ENCODE measurements at regions not wholly inside any gene's neighbourhood (a gene's known extent, or its start where the extent isn't known, plus 50 kb on each side); places are given as distances from the start of the nearest gene placed in this dataset.

DNA sequence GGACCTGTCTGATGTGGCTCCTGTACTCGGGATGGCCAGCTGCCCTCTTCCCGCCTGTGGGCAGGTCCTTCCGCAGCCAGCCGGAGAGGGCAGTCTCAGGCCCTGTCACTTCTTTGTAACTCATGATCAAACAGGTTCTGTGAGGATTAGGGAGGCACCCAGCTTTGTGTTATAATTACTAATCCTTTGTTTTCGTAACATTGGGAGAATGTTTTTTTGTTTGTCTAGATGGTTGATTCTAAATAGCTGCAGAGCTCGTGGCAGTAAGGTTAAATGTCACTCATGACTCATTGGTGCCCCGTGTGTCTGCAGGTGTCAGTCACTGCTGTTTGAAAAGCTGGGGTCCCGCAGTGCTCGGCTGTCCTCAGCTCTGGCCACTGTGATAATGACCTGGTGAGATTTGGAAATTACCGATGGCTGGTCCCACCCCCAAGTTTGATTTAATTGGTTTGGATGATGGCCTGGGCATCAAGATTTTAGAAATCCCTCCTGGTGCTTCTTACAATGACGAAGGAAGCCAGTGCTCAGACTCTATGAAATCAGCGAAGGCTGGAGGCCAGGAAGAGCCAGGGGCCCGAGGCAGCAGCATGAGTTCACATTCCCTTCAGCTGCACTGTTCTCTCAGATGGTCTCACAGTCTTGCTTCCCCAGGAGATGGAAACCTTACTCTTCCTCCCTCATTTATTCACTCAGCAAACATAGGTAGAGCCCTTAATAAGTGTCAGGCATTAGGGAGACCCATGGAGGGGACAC, 172.8 kb downstream of the VAPA start:
- Mint-ChIP-seq H3K4me3 (no peak overlapping the region), H3K36me3 (peaks cover 15% of the 10 kb centered on the region), H3K27me3 (ENCODE audit: low read depth) (no peaks in the 10 kb centered on the region), H3K27ac (no peak overlapping the region), H3K9me3 (peaks cover 22% of the 10 kb centered on the region), H3K4me1 (peaks cover 21% of the 10 kb centered on the region)
- TF ChIP-seq, protein P1, sequence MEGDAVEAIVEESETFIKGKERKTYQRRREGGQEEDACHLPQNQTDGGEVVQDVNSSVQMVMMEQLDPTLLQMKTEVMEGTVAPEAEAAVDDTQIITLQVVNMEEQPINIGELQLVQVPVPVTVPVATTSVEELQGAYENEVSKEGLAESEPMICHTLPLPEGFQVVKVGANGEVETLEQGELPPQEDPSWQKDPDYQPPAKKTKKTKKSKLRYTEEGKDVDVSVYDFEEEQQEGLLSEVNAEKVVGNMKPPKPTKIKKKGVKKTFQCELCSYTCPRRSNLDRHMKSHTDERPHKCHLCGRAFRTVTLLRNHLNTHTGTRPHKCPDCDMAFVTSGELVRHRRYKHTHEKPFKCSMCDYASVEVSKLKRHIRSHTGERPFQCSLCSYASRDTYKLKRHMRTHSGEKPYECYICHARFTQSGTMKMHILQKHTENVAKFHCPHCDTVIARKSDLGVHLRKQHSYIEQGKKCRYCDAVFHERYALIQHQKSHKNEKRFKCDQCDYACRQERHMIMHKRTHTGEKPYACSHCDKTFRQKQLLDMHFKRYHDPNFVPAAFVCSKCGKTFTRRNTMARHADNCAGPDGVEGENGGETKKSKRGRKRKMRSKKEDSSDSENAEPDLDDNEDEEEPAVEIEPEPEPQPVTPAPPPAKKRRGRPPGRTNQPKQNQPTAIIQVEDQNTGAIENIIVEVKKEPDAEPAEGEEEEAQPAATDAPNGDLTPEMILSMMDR (IDR thresholded peaks at IDR 0.05; ENCODE audit: unreplicated experiment) = no peak
- DNase-seq (ENCODE audit: low spot score in 2 of 2, unreplicated experiment in 2 of 2) = no peak

DNA sequence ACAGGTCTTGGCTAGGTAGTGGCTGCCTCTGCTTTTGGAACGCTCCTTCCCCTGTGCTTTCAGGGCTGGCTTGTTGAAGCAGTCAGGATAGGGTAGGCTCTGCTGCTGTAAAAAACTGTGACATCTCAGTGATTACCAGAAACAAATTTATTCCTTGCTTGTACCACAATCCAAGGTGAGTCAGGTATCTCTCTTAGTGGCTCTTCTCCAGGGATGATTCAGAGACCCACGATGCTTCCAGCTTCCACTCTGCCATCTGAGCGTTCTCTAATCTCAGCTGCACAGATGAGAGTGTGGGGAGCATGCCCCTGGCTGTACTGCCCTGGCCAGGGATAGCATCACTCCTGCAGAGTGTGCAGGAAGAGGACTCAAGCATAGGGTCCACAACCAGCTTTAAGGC, 174.9 kb downstream of the VAPA start:
- Mint-ChIP-seq H3K4me1 (peaks cover 21% of the 10 kb centered on the region), H3K9me3 (peaks cover 7% of the 10 kb centered on the region), H3K27ac (no peak overlapping the region), H3K36me3 (peaks cover 6% of the 10 kb centered on the region), H3K27me3 (ENCODE audit: low read depth) (no peaks in the 10 kb centered on the region), H3K4me3 (no peak overlapping the region)
- TF ChIP-seq, protein P1 (IDR thresholded peaks at IDR 0.05; ENCODE audit: unreplicated experiment) = no peak
- DNase-seq (ENCODE audit: low spot score in 2 of 2, unreplicated experiment in 2 of 2) = no peak

DNA sequence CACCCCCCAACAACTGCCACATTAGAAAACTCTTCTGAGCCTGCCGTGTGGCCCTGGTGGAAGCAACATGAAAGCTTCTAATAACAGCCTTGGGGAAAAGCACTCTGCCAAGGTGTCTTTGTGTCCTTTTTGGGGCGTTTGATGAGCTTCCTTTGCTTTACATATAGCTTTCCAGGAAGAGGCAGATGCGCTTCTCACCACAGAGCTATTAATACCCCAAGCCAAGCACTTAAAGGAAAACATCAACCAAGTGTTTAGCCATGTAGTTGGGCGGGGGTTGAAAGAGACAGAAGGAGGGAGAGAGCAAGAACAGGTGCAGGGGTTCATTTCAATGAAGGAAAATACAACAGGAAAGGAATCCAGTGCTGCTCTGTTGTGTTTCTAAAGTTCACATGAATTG, 176.1 kb downstream of the VAPA start:
- DNase-seq (ENCODE audit: low spot score in 2 of 2, unreplicated experiment in 2 of 2) = no peak
- no peak overlapping the region for H3K4me3 Mint-ChIP-seq
- TF ChIP-seq, protein P1 (IDR thresholded peaks at IDR 0.05; ENCODE audit: unreplicated experiment) = no peak

DNA sequence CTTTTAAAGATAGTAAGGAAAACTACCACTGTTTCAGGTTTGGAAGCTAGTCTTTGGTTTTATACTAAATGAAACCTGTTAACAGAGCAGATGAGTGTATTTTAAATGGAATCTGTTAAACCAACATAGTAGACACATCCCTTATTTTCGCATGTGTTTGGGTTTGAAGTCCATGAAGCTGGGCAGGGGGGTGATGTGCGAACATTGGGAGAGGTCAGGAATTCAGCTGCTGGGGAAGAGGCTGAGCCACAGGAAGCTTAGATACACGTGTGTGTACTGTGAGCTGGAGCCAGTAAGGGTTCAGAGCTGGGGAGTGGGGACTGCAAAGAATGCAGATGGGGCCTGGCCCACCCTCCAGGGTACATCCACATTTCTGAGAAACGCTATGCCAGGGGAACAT, 176.9 kb downstream of the VAPA start:
- TF ChIP-seq, protein P1 (IDR thresholded peaks at IDR 0.05; ENCODE audit: unreplicated experiment) = no peak

More for the DNA sequence above, 176.1 kb downstream of the VAPA start:
- no peaks in the 10 kb centered on the region for H3K36me3 Mint-ChIP-seq
- H3K27me3 Mint-ChIP-seq (ENCODE audit: low read depth) = no peaks in the 10 kb centered on the region
- H3K4me1 Mint-ChIP-seq = peaks cover 24% of the 10 kb centered on the region
- no peaks in the 10 kb centered on the region for H3K9me3 Mint-ChIP-seq
- no peak overlapping the region for H3K27ac Mint-ChIP-seq

DNA sequence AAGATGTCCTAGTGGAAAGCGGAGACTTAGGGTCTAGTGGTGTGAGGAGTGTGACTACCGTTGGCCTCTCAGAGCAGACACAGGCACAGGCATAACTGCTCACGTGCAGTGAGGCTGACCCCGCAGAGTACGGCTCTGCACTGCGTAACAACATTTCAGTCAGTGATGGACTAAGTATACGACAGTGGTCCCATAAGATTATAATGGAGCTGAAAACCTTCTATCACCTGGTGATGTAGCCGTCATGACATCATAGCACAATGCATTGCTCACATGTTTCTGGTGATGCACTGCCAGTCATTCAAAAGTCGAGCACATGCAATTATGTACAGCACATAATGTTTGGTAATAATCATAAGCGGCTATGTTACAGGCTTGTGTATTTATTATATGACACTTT, 179.6 kb downstream of the VAPA start:
- TF ChIP-seq, protein P1 (IDR thresholded peaks at IDR 0.05; ENCODE audit: unreplicated experiment) = no peak
- no peak for DNase-seq (ENCODE audit: low spot score in 2 of 2, unreplicated experiment in 2 of 2)
- Mint-ChIP-seq H3K27ac (no peak overlapping the region), H3K4me3 (no peak overlapping the region), H3K4me1 (peaks cover 8% of the 10 kb centered on the region), H3K9me3 (no peaks in the 10 kb centered on the region), H3K36me3 (no peaks in the 10 kb centered on the region), H3K27me3 (ENCODE audit: low read depth) (no peaks in the 10 kb centered on the region)

More for the DNA sequence above, 176.9 kb downstream of the VAPA start:
- H3K9me3 Mint-ChIP-seq = no peaks in the 10 kb centered on the region
- H3K4me1 Mint-ChIP-seq = peaks cover 17% of the 10 kb centered on the region
- no peaks in the 10 kb centered on the region for H3K36me3 Mint-ChIP-seq
- H3K27ac Mint-ChIP-seq = no peak overlapping the region
- H3K27me3 Mint-ChIP-seq (ENCODE audit: low read depth) = no peaks in the 10 kb centered on the region
- DNase-seq (ENCODE audit: low spot score in 2 of 2, unreplicated experiment in 2 of 2) = no peak
- H3K4me3 Mint-ChIP-seq = no peak overlapping the region
